K562 (cell line): ENCODE measurements at regions not wholly inside any gene's neighbourhood (a gene's known extent, or its start where the extent isn't known, plus 50 kb on each side); places are given as distances from the start of the nearest gene placed in this dataset.

ENCODE experiments used
- CEBPB ChIP-seq: fragments of 450-650 bp; IDR thresholded peaks from 2 replicates; pipeline ENCODE4 v1.6.1; 2016; ENCODE audit warnings: missing genetic modification characterization, missing compliant biosample characterization
- TF ChIP-seq, protein P1 (sequence below), 3 experiments: IDR thresholded peaks in 2 of 3; conservative IDR thresholded peaks in 1 of 3; 2 replicates each; pipeline ENCODE4 v1.5.1; 2011 to 2012; ENCODE audit warnings: low read length in 3 of 3, mild to moderate bottlenecking in 3 of 3, control low read depth in 2 of 3, improper control_type of control experiment in 1 of 3, inconsistent platforms in 1 of 3, low read depth in 1 of 3, mixed read lengths in 1 of 3, moderate library complexity in 1 of 3; ENCODE audit not compliant: insufficient read depth in 2 of 3

- TF ChIP-seq CEBPB (tag), result no peak
- TF ChIP-seq, protein P1, sequence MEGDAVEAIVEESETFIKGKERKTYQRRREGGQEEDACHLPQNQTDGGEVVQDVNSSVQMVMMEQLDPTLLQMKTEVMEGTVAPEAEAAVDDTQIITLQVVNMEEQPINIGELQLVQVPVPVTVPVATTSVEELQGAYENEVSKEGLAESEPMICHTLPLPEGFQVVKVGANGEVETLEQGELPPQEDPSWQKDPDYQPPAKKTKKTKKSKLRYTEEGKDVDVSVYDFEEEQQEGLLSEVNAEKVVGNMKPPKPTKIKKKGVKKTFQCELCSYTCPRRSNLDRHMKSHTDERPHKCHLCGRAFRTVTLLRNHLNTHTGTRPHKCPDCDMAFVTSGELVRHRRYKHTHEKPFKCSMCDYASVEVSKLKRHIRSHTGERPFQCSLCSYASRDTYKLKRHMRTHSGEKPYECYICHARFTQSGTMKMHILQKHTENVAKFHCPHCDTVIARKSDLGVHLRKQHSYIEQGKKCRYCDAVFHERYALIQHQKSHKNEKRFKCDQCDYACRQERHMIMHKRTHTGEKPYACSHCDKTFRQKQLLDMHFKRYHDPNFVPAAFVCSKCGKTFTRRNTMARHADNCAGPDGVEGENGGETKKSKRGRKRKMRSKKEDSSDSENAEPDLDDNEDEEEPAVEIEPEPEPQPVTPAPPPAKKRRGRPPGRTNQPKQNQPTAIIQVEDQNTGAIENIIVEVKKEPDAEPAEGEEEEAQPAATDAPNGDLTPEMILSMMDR (IDR thresholded peaks at IDR 0.05 in 2 of 3, conservative IDR thresholded peaks at IDR 0.05 in 1 of 3; ENCODE audit: insufficient read depth in 2 of 3, low read depth in 1 of 3, low read length in 3 of 3), result no peak
These were observed 233.1 kb downstream of the POU4F1 start for GRCh38 chr13:78370231-78370630.
